Mesendoderm (in vitro differentiated cells): ENCODE measurements at regions not wholly inside any gene's neighbourhood (a gene's known extent, or its start where the extent isn't known, plus 50 kb on each side); places are given as distances from the start of the nearest gene placed in this dataset. TPM values are rescaled to one million over a fixed set of nuclear protein-coding genes. Genes with fewer than 3 reads are reported as not detected.
"Not testable (repeated sequence)": the region's sequence is repeated elsewhere in the genome, so short reads cannot be mapped to it uniquely, and the experiment has no call there.

Source experiments
- DNase-seq: peaks from one replicate; pipeline ENCODE4 v3.0.0; 2013
- H2AK5ac ChIP-seq: 2 replicates; pipeline ENCODE4 v1.6.1; 2013; ENCODE audit warnings: low read length, inconsistent platforms
- H2BK120ac ChIP-seq: 2 replicates; pipeline ENCODE4 v1.6.1; 2013; ENCODE audit warnings: low read depth, mild to moderate bottlenecking, low read length, moderate library complexity, mixed read lengths
- H2BK15ac ChIP-seq: replicated peaks from 2 replicates; pipeline ENCODE4 v1.6.1; 2013; ENCODE audit warnings: low read depth, mild to moderate bottlenecking, moderate library complexity
- H2BK5ac ChIP-seq: 2 replicates; pipeline ENCODE4 v1.6.1; 2013; ENCODE audit warnings: low read length, inconsistent platforms
- H3K18ac ChIP-seq: 2 replicates; pipeline ENCODE4 v1.6.1; 2013; ENCODE audit warnings: mild to moderate bottlenecking, low read length, mixed read lengths
- H3K23ac ChIP-seq: one replicate; pipeline ENCODE4 v1.6.1; 2013; ENCODE audit warnings: low read length
- H3K27ac ChIP-seq: 2 replicates; pipeline ENCODE4 v1.5.1; 2013; ENCODE audit warnings: low read depth, mild to moderate bottlenecking, inconsistent platforms, low read length, moderate library complexity
- H3K27me3 ChIP-seq: 2 replicates; pipeline ENCODE4 v1.6.1; 2013; ENCODE audit warnings: low read length, control low read depth, mild to moderate bottlenecking, inconsistent platforms; ENCODE audit not compliant: insufficient read depth, poor library complexity
- H3K36me3 ChIP-seq: 2 replicates; pipeline ENCODE4 v1.6.1; 2013; ENCODE audit warnings: low read length, inconsistent platforms; ENCODE audit not compliant: control insufficient read depth, insufficient read depth
- H3K4ac ChIP-seq: one replicate; pipeline ENCODE4 v1.6.1; 2013; ENCODE audit warnings: low read depth, mild to moderate bottlenecking, low read length, moderate library complexity
- H3K4me1 ChIP-seq: 2 replicates; pipeline ENCODE4 v1.6.1; 2013; ENCODE audit warnings: low read depth, low read length, inconsistent platforms; ENCODE audit not compliant: control insufficient read depth
- H3K4me2 ChIP-seq: 2 replicates; pipeline ENCODE4 v1.6.1; 2013; ENCODE audit warnings: low read length
- H3K4me3 ChIP-seq: 2 replicates; pipeline ENCODE4 v1.5.1; 2013; ENCODE audit warnings: mild to moderate bottlenecking, low read length
- H3K56ac ChIP-seq: one replicate; pipeline ENCODE4 v1.6.1; 2013; ENCODE audit warnings: low read length
- H3K79me1 ChIP-seq: 2 replicates; pipeline ENCODE4 v1.6.1; 2013; ENCODE audit warnings: low read length, inconsistent platforms
- H3K79me2 ChIP-seq: 2 replicates; pipeline ENCODE4 v1.6.1; 2013; ENCODE audit warnings: mild to moderate bottlenecking, low read length; ENCODE audit not compliant: control insufficient read depth, insufficient read depth
- H3K9ac ChIP-seq: 2 replicates; pipeline ENCODE4 v1.6.1; 2013; ENCODE audit warnings: low read length, inconsistent platforms
- H4K5ac ChIP-seq: one replicate; pipeline ENCODE4 v1.6.1; 2013; ENCODE audit warnings: low read length
- H4K8ac ChIP-seq: one replicate; pipeline ENCODE4 v1.6.1; 2013; ENCODE audit warnings: low read depth, mild to moderate bottlenecking, control low read depth, low read length, moderate library complexity
- WGBS: extraction: QIAGEN DNeasy Blood & Tissue Kit; methylation state at CpG from one replicate; pipeline ENCODE4 v1.1.7; 2013; ENCODE audit warnings: low lambda C conversion rate, missing lambda C conversion rate; ENCODE audit not compliant: insufficient coverage; ENCODE audit errors: extremely low coverage; 5-methylcytosine and 5-hydroxymethylcytosine counted together
- small RNA-seq: library from polyadenylated mRNA; stranded (forward); fragments of <200 nt; extraction: miRNeasy Mini kit (QIAGEN cat#:217004); gene quantifications from one replicate; pipeline ENCODE3, GENCODE V24; 2013; ENCODE audit not compliant: insufficient read depth

DNA sequence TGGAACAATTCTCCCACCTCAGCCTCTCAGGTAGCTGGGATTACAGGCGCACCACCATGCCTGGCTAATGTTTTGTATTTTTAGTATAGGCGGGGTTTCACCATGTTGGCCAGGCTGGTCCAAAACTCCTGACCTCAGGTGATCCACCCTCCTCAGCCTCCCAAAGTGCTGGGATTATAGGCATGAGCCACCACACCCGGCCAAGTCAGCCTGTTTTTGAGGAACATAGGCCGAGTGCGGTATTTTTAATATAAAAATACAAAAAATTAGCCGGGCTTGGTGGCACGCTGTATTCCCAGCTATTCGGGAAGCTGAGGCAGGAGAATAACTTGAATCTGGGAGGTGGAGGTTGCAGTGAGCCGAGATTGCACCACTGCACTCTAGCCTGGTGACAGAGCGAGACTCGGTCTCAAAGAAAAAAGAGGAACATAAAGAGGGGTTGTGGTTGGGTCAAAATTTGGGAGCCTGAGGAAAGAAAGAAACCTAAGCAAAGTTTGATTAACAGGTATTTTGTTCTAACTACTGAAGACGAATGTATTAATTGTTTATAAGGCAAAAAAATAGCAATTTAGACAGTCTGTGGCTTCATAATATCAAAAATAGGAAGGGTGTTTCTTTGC, 51.6 kb upstream of the ZNF254 start:
- H3K4me3 ChIP-seq, H2BK15ac ChIP-seq, H3K27ac ChIP-seq, H3K4me2 ChIP-seq, H3K4me1 ChIP-seq, H3K79me1 ChIP-seq, H3K4ac ChIP-seq, H3K36me3 ChIP-seq, H4K5ac ChIP-seq, DNase-seq, H3K18ac ChIP-seq, H3K23ac ChIP-seq, H3K27me3 ChIP-seq, H2BK5ac ChIP-seq, H4K8ac ChIP-seq, H2BK120ac ChIP-seq, H2AK5ac ChIP-seq: not testable (repeated sequence)
- Histone ChIP-seq H3K79me2 (peaks cover 53% of the 10 kb centered on the region), H3K56ac (peak overlapping the region; percentile 79), H3K9ac (peak overlapping the region; percentile 27)
- no CpG with 5 or more reads among the region's 12 CpGs for WGBS

Small RNAs in the stretch of these regions (small RNA-seq; reads per million reads assigned to genes)
- gene RNA5-8SP4: not detected
